CD8-positive, alpha-beta memory T cell (primary cell): ENCODE measurements at regions not wholly inside any gene's neighbourhood (a gene's known extent, or its start where the extent isn't known, plus 50 kb on each side); places are given as distances from the start of the nearest gene placed in this dataset.

ENCODE experiments used
- CTCF ChIA-PET: fragments of 350-600 bp; sonication (Branson Sonifier 250); formaldehyde crosslinking; loops from one replicate; lab custom pipeline; 2021; ENCODE audit warnings: antibody characterized with exemption; lab: Charles Lee
- POLR2A ChIA-PET: fragments of 350-600 bp; sonication (Branson Sonifier 250); formaldehyde crosslinking; loops from one replicate; lab custom pipeline; 2021; ENCODE audit warnings: antibody characterized with exemption; lab: Charles Lee
- DNase-seq, 5 donors: peaks; one replicate each; pipeline versions ENCODE4 v3.0.0 to v3.0.0-alpha.2; 2020 to 2022; ENCODE audit warnings: mixed read lengths in 1 of 5
- H3K27ac ChIP-seq: one replicate; pipeline ENCODE4 v1.7.0; 2013; ENCODE audit warnings: low read depth, mild to moderate bottlenecking, low read length, moderate library complexity
- H3K27me3 ChIP-seq: 2 replicates; pipeline ENCODE4 v1.7.0; 2013; ENCODE audit warnings: low read length, mild to moderate bottlenecking; ENCODE audit not compliant: insufficient read depth, poor library complexity, severe bottlenecking
- H3K36me3 ChIP-seq: 2 replicates; pipeline ENCODE4 v1.7.0; 2013; ENCODE audit warnings: mild to moderate bottlenecking, low read length, moderate library complexity; ENCODE audit not compliant: insufficient read depth
- H3K4me1 ChIP-seq: 2 replicates; pipeline ENCODE4 v1.7.0; 2013; ENCODE audit warnings: mild to moderate bottlenecking, low read length, moderate library complexity; ENCODE audit not compliant: insufficient read depth
- H3K4me3 ChIP-seq: 2 replicates; pipeline ENCODE4 v1.7.0; 2013; ENCODE audit warnings: mild to moderate bottlenecking, low read length
- H3K9me3 ChIP-seq: 2 replicates; pipeline ENCODE4 v1.7.0; 2013; ENCODE audit warnings: mild to moderate bottlenecking, low read length
- H3K27ac Mint-ChIP-seq, 8 donors: one replicate each; pipeline ENCODE4 v1.8.0; 2020 to 2021; ENCODE audit warnings: mixed read lengths in 8 of 8, mild to moderate bottlenecking in 6 of 8, inconsistent platforms in 3 of 8, moderate library complexity in 3 of 8
- H3K27me3 Mint-ChIP-seq, 2 donors: one replicate each; pipeline ENCODE4 v1.8.0; 2020 to 2021; ENCODE audit warnings: mixed read lengths in 2 of 2, mild to moderate bottlenecking in 1 of 2, moderate library complexity in 1 of 2
- H3K36me3 Mint-ChIP-seq, 3 donors: one replicate each; pipeline ENCODE4 v1.8.0; 2020 to 2021; ENCODE audit warnings: mixed read lengths in 3 of 3, inconsistent platforms in 1 of 3, mild to moderate bottlenecking in 1 of 3
- H3K4me1 Mint-ChIP-seq, 3 donors: one replicate each; pipeline ENCODE4 v1.8.0; 2020 to 2021; ENCODE audit warnings: mixed read lengths in 3 of 3, inconsistent platforms in 1 of 3, mild to moderate bottlenecking in 1 of 3
- H3K4me3 Mint-ChIP-seq, 7 donors: one replicate each; pipeline ENCODE4 v1.8.0; 2020 to 2021; ENCODE audit warnings: mixed read lengths in 7 of 7, mild to moderate bottlenecking in 6 of 7, moderate library complexity in 4 of 7, inconsistent platforms in 2 of 7
- H3K9me3 Mint-ChIP-seq, 5 donors: one replicate each; pipeline ENCODE4 v1.8.0; 2020 to 2022; ENCODE audit warnings: mixed read lengths in 5 of 5, mild to moderate bottlenecking in 3 of 5, moderate library complexity in 2 of 5, inconsistent platforms in 1 of 5

DNA sequence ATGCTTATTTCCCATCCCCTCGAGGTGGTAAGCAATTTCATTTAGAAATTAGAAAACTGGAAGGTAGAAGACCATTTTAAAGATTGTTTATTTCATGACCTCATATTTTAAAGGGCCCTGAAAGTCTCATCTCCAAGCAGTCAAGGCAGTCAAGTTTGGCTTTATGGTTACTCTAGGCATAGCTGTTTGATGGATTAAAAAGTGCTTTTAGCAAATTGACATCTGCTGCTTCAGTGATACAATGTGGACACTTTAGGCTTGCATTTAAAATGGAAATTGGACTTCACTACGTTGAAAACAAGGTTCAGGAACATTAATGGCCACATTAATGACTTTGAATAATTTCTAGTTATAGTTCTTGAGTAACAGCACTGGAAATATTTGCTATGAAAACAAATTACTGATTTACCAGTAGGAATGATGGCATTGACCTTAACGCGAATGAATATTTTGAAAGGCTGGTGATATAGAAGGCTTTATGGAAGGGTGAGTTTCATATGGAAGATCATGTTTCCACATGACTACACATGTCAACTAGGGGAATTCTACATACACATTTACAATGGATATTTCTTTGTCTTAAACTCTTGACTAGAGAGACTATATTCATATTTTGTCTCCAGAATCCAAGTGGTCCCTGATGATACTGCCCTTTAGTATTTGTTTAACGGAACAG is 873.5 kb downstream of the JRKL start:
- no peak for DNase-seq
- H3K9me3 Mint-ChIP-seq, result peaks cover 1 to 26% (median 8%) of the 10 kb centered on the region in 5 donors

GRCh38 chr11:97269527-97269926 is 879.7 kb downstream of the JRKL start:
- ChIA-PET POLR2A (no interaction called here), CTCF (no interaction called here)
- H3K4me1 ChIP-seq, result no peaks in the 10 kb centered on the region
- H3K36me3 ChIP-seq, result no peaks in the 10 kb centered on the region
- no peaks in the 10 kb centered on the region for H3K27me3 ChIP-seq
- no peak for DNase-seq
- H3K4me3 Mint-ChIP-seq, result no peak overlapping the region
- H3K9me3 Mint-ChIP-seq, result peaks cover 10 to 23% (median 12%) of the 10 kb centered on the region in 5 donors
- H3K27ac ChIP-seq, result no peak overlapping the region
- H3K9me3 ChIP-seq, result no peaks in the 10 kb centered on the region
- no peaks in the 10 kb centered on the region for H3K36me3 Mint-ChIP-seq
- no peak overlapping the region for H3K4me3 ChIP-seq
- no peaks in the 10 kb centered on the region for H3K4me1 Mint-ChIP-seq
- no peak overlapping the region for H3K27ac Mint-ChIP-seq
- H3K27me3 Mint-ChIP-seq, result peaks cover 0 to 1% of the 10 kb centered on the region in 2 donors

More for the DNA sequence above, 873.5 kb downstream of the JRKL start:
- no peak overlapping the region for H3K4me3 ChIP-seq
- Mint-ChIP-seq H3K4me3 (no peak overlapping the region), H3K27me3 (no peaks in the 10 kb centered on the region), H3K36me3 (no peaks in the 10 kb centered on the region), H3K27ac (no peak overlapping the region), H3K4me1 (no peaks in the 10 kb centered on the region)
- no peak overlapping the region for H3K27ac ChIP-seq
- H3K27me3 ChIP-seq, result no peaks in the 10 kb centered on the region
- ChIA-PET CTCF (no interaction called here), POLR2A (no interaction called here)
- H3K9me3 ChIP-seq, result no peaks in the 10 kb centered on the region
- no peaks in the 10 kb centered on the region for H3K4me1 ChIP-seq
- H3K36me3 ChIP-seq, result no peaks in the 10 kb centered on the region

- Histone ChIP-seq H3K27ac (no peak overlapping the region), H3K27me3 (no peaks in the 10 kb centered on the region), H3K9me3 (no peaks in the 10 kb centered on the region), H3K4me3 (no peak overlapping the region), H3K4me1 (no peaks in the 10 kb centered on the region), H3K36me3 (no peaks in the 10 kb centered on the region)
- DNase-seq, result no peak
- Mint-ChIP-seq H3K27me3 (no peaks in the 10 kb centered on the region), H3K4me1 (no peaks in the 10 kb centered on the region), H3K36me3 (no peaks in the 10 kb centered on the region), H3K9me3 (peaks cover 17 to 47% (median 18%) of the 10 kb centered on the region in 5 donors), H3K27ac (no peak overlapping the region), H3K4me3 (no peak overlapping the region)
- POLR2A ChIA-PET, result no interaction called here
- CTCF ChIA-PET, result no interaction called here
These were observed 889.5 kb downstream of the JRKL start for GRCh38 chr11:97279341-97279740.

GRCh38 chr11:97280347-97280746 is 890.5 kb downstream of the JRKL start:
- Mint-ChIP-seq H3K36me3 (no peaks in the 10 kb centered on the region), H3K27me3 (no peaks in the 10 kb centered on the region), H3K4me1 (no peaks in the 10 kb centered on the region), H3K4me3 (no peak overlapping the region), H3K27ac (no peak overlapping the region), H3K9me3 (peaks cover 11 to 37% (median 13%) of the 10 kb centered on the region in 5 donors)
- Histone ChIP-seq H3K4me3 (no peak overlapping the region), H3K4me1 (no peaks in the 10 kb centered on the region), H3K36me3 (no peaks in the 10 kb centered on the region), H3K27me3 (no peaks in the 10 kb centered on the region), H3K27ac (no peak overlapping the region), H3K9me3 (no peaks in the 10 kb centered on the region)
- POLR2A ChIA-PET, result no interaction called here
- CTCF ChIA-PET, result no interaction called here
- no peak for DNase-seq

GRCh38 chr11:97289823-97290222 is 900.0 kb downstream of the JRKL start:
- CTCF ChIA-PET, result no interaction called here
- Mint-ChIP-seq H3K36me3 (no peaks in the 10 kb centered on the region), H3K27ac (no peak overlapping the region), H3K4me1 (no peaks in the 10 kb centered on the region), H3K9me3 (peaks cover 1 to 31% (median 13%) of the 10 kb centered on the region in 5 donors), H3K4me3 (no peak overlapping the region), H3K27me3 (no peaks in the 10 kb centered on the region)
- Histone ChIP-seq H3K27ac (no peak overlapping the region), H3K36me3 (no peaks in the 10 kb centered on the region), H3K9me3 (no peaks in the 10 kb centered on the region), H3K4me3 (no peak overlapping the region), H3K4me1 (no peaks in the 10 kb centered on the region), H3K27me3 (no peaks in the 10 kb centered on the region)
- POLR2A ChIA-PET, result no interaction called here
- no peak for DNase-seq

GRCh38 chr11:97290464-97291041 is 900.7 kb downstream of the JRKL start:
- ChIA-PET POLR2A (no interaction called here), CTCF (no interaction called here)
- Mint-ChIP-seq H3K27me3 (no peaks in the 10 kb centered on the region), H3K4me1 (no peaks in the 10 kb centered on the region), H3K4me3 (no peak overlapping the region), H3K36me3 (no peaks in the 10 kb centered on the region), H3K9me3 (peaks cover 1 to 33% (median 16%) of the 10 kb centered on the region in 5 donors), H3K27ac (no peak overlapping the region)
- no peak overlapping the region for H3K27ac ChIP-seq
- H3K36me3 ChIP-seq, result no peaks in the 10 kb centered on the region
- no peak overlapping the region for H3K4me3 ChIP-seq
- H3K27me3 ChIP-seq, result no peaks in the 10 kb centered on the region
- DNase-seq, result no peak
- H3K9me3 ChIP-seq, result no peaks in the 10 kb centered on the region
- H3K4me1 ChIP-seq, result no peaks in the 10 kb centered on the region

GRCh38 chr11:97296301-97296700 is 906.5 kb downstream of the JRKL start:
- POLR2A ChIA-PET, result no interaction called here
- no peaks in the 10 kb centered on the region for H3K9me3 ChIP-seq
- Mint-ChIP-seq H3K27me3 (peaks cover 0 to 1% of the 10 kb centered on the region in 2 donors), H3K9me3 (peaks cover 2 to 25% (median 13%) of the 10 kb centered on the region in 5 donors), H3K36me3 (no peaks in the 10 kb centered on the region), H3K27ac (no peak overlapping the region), H3K4me3 (no peak overlapping the region), H3K4me1 (no peaks in the 10 kb centered on the region)
- H3K27ac ChIP-seq, result no peak overlapping the region
- H3K27me3 ChIP-seq, result no peaks in the 10 kb centered on the region
- no peaks in the 10 kb centered on the region for H3K4me1 ChIP-seq
- CTCF ChIA-PET, result no interaction called here
- H3K4me3 ChIP-seq, result no peak overlapping the region
- no peaks in the 10 kb centered on the region for H3K36me3 ChIP-seq
- no peak for DNase-seq

- H3K27me3 ChIP-seq, result no peaks in the 10 kb centered on the region
- H3K27ac Mint-ChIP-seq, result peak overlapping the region in 1 of 8 donors; percentile 24
- ChIA-PET POLR2A (no interaction called here), CTCF (no interaction called here)
- H3K4me3 Mint-ChIP-seq, result no peak overlapping the region
- H3K27ac ChIP-seq, result no peak overlapping the region
- H3K4me1 Mint-ChIP-seq, result no peaks in the 10 kb centered on the region
- H3K36me3 Mint-ChIP-seq, result no peaks in the 10 kb centered on the region
- no peaks in the 10 kb centered on the region for H3K27me3 Mint-ChIP-seq
- DNase-seq, result no peak
- H3K4me1 ChIP-seq, result no peaks in the 10 kb centered on the region
- H3K9me3 Mint-ChIP-seq, result peaks cover 0 to 41% (median 11%) of the 10 kb centered on the region in 5 donors
- H3K36me3 ChIP-seq, result no peaks in the 10 kb centered on the region
- H3K9me3 ChIP-seq, result no peaks in the 10 kb centered on the region
- no peak overlapping the region for H3K4me3 ChIP-seq
These were observed 919.5 kb downstream of the JRKL start for GRCh38 chr11:97309291-97309690.
